CD14-positive monocyte (primary cell): ENCODE measurements at regions not wholly inside any gene's neighbourhood (a gene's known extent, or its start where the extent isn't known, plus 50 kb on each side); places are given as distances from the start of the nearest gene placed in this dataset.

Source experiments
- DNase-seq, 3 donors: peaks; one replicate each; pipeline ENCODE4 v3.0.0-alpha.2; 2011 to 2022
- H2AFZ ChIP-seq: 2 replicates; pipeline ENCODE4 v1.6.0; 2012; ENCODE audit warnings: mild to moderate bottlenecking, low read depth, low read length, inconsistent platforms; ENCODE audit not compliant: insufficient read depth, poor library complexity, severe bottlenecking
- H3K27ac ChIP-seq, 2 donors: 1 replicate in 1 of 2; 2 replicates in 1 of 2; pipeline ENCODE4 v1.5.1; 2012 to 2013; ENCODE audit warnings: low read length in 2 of 2, control low read depth in 1 of 2, inconsistent platforms in 1 of 2, low read depth in 1 of 2, mild to moderate bottlenecking in 1 of 2
- H3K27me3 ChIP-seq, 2 donors: one replicate each; pipeline versions ENCODE4 v1.6.0 to v1.6.1; 2011 to 2013; ENCODE audit warnings: low read length in 2 of 2; ENCODE audit not compliant: control insufficient read depth in 2 of 2, insufficient read depth in 2 of 2
- H3K36me3 ChIP-seq, 2 donors: replicated peaks in 1 of 2; 1 replicate in 1 of 2; 2 replicates in 1 of 2; pipeline versions ENCODE4 v1.5.1 to v1.6.1; 2012 to 2013; ENCODE audit warnings: low read length in 2 of 2, control low read depth in 1 of 2, inconsistent platforms in 1 of 2, mild to moderate bottlenecking in 1 of 2; ENCODE audit not compliant: insufficient read depth in 2 of 2, control insufficient read depth in 1 of 2
- H3K4me1 ChIP-seq, 2 donors: 1 replicate in 1 of 2; 2 replicates in 1 of 2; pipeline versions ENCODE4 v1.5.1 to v1.6.1; 2012 to 2013; ENCODE audit warnings: low read length in 2 of 2, control low read depth in 1 of 2, inconsistent platforms in 1 of 2, mild to moderate bottlenecking in 1 of 2, moderate library complexity in 1 of 2; ENCODE audit not compliant: insufficient read depth in 2 of 2, control insufficient read depth in 1 of 2
- H3K4me2 ChIP-seq: replicated peaks from 2 replicates; pipeline ENCODE3; 2012; ENCODE audit warnings: low read length, moderate library complexity, mild to moderate bottlenecking; ENCODE audit not compliant: poor library complexity, severe bottlenecking; ENCODE audit errors: extremely low read depth
- H3K4me3 ChIP-seq, 3 experiments: fragments of 200-600 bp in 1 of 3; sonication (generic) in 1 of 3; replicated peaks in 1 of 3; 1 replicate in 2 of 3; 2 replicates in 1 of 3; pipeline ENCODE4 v1.5.1; 2011 to 2013; ENCODE audit warnings: low read length in 3 of 3, mild to moderate bottlenecking in 3 of 3, control low read depth in 2 of 3, low read depth in 2 of 3, inconsistent platforms in 1 of 3, moderate library complexity in 1 of 3
- H3K79me2 ChIP-seq: 2 replicates; pipeline ENCODE4 v1.6.0; 2012; ENCODE audit warnings: mild to moderate bottlenecking, control low read depth, inconsistent platforms, low read length, moderate library complexity; ENCODE audit not compliant: insufficient read depth
- H3K9ac ChIP-seq: 2 replicates; pipeline ENCODE4 v1.6.0; 2017; ENCODE audit warnings: low read length, mild to moderate bottlenecking; ENCODE audit not compliant: insufficient read depth, poor library complexity, severe bottlenecking
- H3K9me3 ChIP-seq, 2 donors: replicated peaks in 1 of 2; 1 replicate in 1 of 2; 2 replicates in 1 of 2; pipeline versions ENCODE4 v1.5.1 to v1.6.1; 2012 to 2013; ENCODE audit warnings: low read length in 2 of 2, control low read depth in 1 of 2; ENCODE audit not compliant: control insufficient read depth in 1 of 2, insufficient read depth in 1 of 2
- H4K20me1 ChIP-seq: 2 replicates; pipeline ENCODE4 v1.6.0; 2012; ENCODE audit warnings: mild to moderate bottlenecking, low read length, control low read depth, moderate library complexity; ENCODE audit not compliant: insufficient read depth
- H3K27ac Mint-ChIP-seq, 7 donors: one replicate each; pipeline ENCODE4 v1.8.0; 2020; ENCODE audit warnings: mild to moderate bottlenecking in 7 of 7, mixed read lengths in 7 of 7, moderate library complexity in 6 of 7, inconsistent platforms in 2 of 7
- H3K27me3 Mint-ChIP-seq, 3 donors: one replicate each; pipeline ENCODE4 v1.8.0; 2021 to 2022; ENCODE audit warnings: low read depth in 3 of 3, mild to moderate bottlenecking in 3 of 3, mixed read lengths in 3 of 3, moderate library complexity in 3 of 3, inconsistent platforms in 1 of 3
- H3K36me3 Mint-ChIP-seq, 2 donors: one replicate each; pipeline ENCODE4 v1.8.0; 2020; ENCODE audit warnings: mixed read lengths in 2 of 2, inconsistent platforms in 1 of 2, mild to moderate bottlenecking in 1 of 2
- H3K4me1 Mint-ChIP-seq: one replicate; pipeline ENCODE4 v1.8.0; 2020; ENCODE audit warnings: mild to moderate bottlenecking, mixed read lengths
- H3K4me3 Mint-ChIP-seq, 2 donors: one replicate each; pipeline ENCODE4 v1.8.0; 2020; ENCODE audit warnings: mild to moderate bottlenecking in 2 of 2, mixed read lengths in 2 of 2, moderate library complexity in 1 of 2
- H3K9me3 Mint-ChIP-seq, 7 donors: one replicate each; pipeline ENCODE4 v1.8.0; 2020 to 2022; ENCODE audit warnings: mixed read lengths in 7 of 7, mild to moderate bottlenecking in 6 of 7, moderate library complexity in 6 of 7, inconsistent platforms in 2 of 7
- WGBS: methylation state at CpG from one replicate; pipeline ENCODE4 v1.1.5; 2013; ENCODE audit warnings: missing lambda C conversion rate; ENCODE audit not compliant: insufficient coverage; 5-methylcytosine and 5-hydroxymethylcytosine counted together
- intact Hi-C, 2 donors: fragments of 100-400 bp; cut with micrococcal nuclease; formaldehyde crosslinking; loops; one replicate each; pipeline versions ENCODE4 v1.15.0 to v1.15.1; 2023
- TF ChIP-seq, protein P1 (sequence below): fragments of 200-600 bp; IDR thresholded peaks from one replicate; pipeline ENCODE4 v1.8.0; 2022; ENCODE audit warnings: antibody characterized with exemption, mild to moderate bottlenecking

DNA sequence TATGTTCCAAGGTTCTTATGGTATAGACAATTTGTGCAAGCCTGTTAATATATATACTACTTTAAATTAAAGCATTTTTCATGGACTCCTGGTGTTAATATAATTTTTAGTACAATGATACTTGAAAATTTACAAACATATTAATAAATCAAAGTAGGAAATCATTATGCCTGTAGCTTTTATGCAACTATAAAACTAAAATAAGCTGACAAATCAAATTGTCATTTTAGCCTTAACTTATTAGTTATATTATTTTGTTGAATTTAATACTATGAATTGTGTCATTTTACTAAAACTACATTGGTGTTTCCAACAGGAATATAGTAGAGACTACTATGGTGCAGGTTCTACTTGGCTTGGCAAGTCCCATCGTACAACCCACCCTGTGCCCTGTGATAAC lies 96.0 kb downstream of the MED10 start:
- no peak overlapping the region for H3K4me3 ChIP-seq
- H3K27ac Mint-ChIP-seq: no peak overlapping the region
- DNase-seq: no peak
- no peak overlapping the region for H3K4me3 Mint-ChIP-seq
- intact Hi-C loops: no loop called here
- H3K27me3 ChIP-seq: no peaks in the 10 kb centered on the region
- no peaks in the 10 kb centered on the region for H3K4me1 Mint-ChIP-seq
- no peaks in the 10 kb centered on the region for H3K9me3 Mint-ChIP-seq
- TF ChIP-seq, protein P1, sequence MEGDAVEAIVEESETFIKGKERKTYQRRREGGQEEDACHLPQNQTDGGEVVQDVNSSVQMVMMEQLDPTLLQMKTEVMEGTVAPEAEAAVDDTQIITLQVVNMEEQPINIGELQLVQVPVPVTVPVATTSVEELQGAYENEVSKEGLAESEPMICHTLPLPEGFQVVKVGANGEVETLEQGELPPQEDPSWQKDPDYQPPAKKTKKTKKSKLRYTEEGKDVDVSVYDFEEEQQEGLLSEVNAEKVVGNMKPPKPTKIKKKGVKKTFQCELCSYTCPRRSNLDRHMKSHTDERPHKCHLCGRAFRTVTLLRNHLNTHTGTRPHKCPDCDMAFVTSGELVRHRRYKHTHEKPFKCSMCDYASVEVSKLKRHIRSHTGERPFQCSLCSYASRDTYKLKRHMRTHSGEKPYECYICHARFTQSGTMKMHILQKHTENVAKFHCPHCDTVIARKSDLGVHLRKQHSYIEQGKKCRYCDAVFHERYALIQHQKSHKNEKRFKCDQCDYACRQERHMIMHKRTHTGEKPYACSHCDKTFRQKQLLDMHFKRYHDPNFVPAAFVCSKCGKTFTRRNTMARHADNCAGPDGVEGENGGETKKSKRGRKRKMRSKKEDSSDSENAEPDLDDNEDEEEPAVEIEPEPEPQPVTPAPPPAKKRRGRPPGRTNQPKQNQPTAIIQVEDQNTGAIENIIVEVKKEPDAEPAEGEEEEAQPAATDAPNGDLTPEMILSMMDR: no peak
- H3K4me2 ChIP-seq: no peak overlapping the region
- no peaks in the 10 kb centered on the region for H3K79me2 ChIP-seq
- no peaks in the 10 kb centered on the region for H3K4me1 ChIP-seq
- H4K20me1 ChIP-seq: no peaks in the 10 kb centered on the region
- no peaks in the 10 kb centered on the region for H3K36me3 Mint-ChIP-seq
- H3K36me3 ChIP-seq: no peaks in the 10 kb centered on the region
- H2AFZ ChIP-seq: no peak overlapping the region
- H3K9ac ChIP-seq: no peak overlapping the region
- H3K27ac ChIP-seq: no peak overlapping the region
- peaks cover 0 to 4% (median 0%) of the 10 kb centered on the region in 3 donors for H3K27me3 Mint-ChIP-seq
- no peaks in the 10 kb centered on the region for H3K9me3 ChIP-seq
- WGBS: no CpG with 5 or more reads among the region's 1 CpG

DNA sequence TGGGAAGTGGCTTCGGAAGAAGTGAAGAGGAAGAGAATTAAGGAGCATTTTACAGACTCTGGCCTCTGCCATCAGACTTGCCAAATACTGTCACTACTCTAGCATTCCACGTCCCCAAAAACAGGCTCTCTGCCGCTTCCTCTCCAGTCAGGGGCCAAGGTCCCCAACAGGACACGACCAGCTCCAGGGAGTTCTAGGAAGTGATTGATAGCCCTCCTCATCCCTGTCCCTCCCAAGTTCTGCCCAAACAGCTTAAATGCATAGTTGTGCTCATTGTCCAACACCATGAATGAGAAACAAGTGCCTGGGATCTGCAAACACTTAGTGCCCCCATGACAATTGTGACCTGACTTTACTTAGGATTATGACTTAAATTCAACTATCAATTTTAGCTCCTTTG lies 96.5 kb downstream of the MED10 start:
- peaks cover 0 to 3% (median 0%) of the 10 kb centered on the region in 7 donors for H3K9me3 Mint-ChIP-seq
- Histone ChIP-seq H3K79me2 (no peaks in the 10 kb centered on the region), H3K4me1 (no peaks in the 10 kb centered on the region), H4K20me1 (no peaks in the 10 kb centered on the region), H2AFZ (no peak overlapping the region), H3K36me3 (no peaks in the 10 kb centered on the region), H3K9ac (no peak overlapping the region), H3K4me3 (no peak overlapping the region), H3K4me2 (no peak overlapping the region), H3K27me3 (no peaks in the 10 kb centered on the region), H3K27ac (no peak overlapping the region), H3K9me3 (no peaks in the 10 kb centered on the region)
- H3K4me1 Mint-ChIP-seq: no peaks in the 10 kb centered on the region
- 27% methylated on average over 3 of the region's 4 CpGs for WGBS
- H3K36me3 Mint-ChIP-seq: no peaks in the 10 kb centered on the region
- peaks cover 0 to 4% (median 0%) of the 10 kb centered on the region in 3 donors for H3K27me3 Mint-ChIP-seq
- intact Hi-C loops: no loop called here
- H3K27ac Mint-ChIP-seq: no peak overlapping the region
- H3K4me3 Mint-ChIP-seq: no peak overlapping the region
- no peak for DNase-seq
- TF ChIP-seq, protein P1: no peak
